ENCODE measurements at regions not wholly inside any gene's neighbourhood (a gene's known extent, or its start where the extent isn't known, plus 50 kb on each side); places are given as distances from the start of the nearest gene placed in this dataset.

DNA sequence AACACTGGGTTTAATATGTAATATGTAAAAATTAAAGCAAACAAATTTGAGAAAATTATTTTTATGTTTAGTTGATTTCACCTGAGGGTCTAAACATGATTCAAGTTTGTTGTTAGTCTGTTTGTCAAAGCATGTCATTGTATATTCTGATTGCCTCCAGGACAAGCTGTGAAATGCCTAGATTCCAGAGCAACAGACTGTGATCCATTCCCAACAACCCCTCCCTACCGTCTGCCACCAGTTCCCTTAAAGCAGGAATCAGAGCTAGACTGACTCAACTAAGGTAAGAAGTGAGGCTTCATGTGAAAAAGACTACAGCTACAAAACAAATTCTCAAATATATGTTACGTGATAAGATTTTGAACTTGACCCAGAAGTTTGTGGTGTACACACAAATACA, 304.2 kb downstream of the RAB38 start:
- H3K27me3 ChIP-seq (replicated peaks), result no peaks in the 10 kb centered on the region
- in situ Hi-C loops (cut with HindIII; ENCODE audit: low pct_ligation_motif_present, low sequenced_read_pairs), result no loop called here
- no peak overlapping the region for H3K27ac ChIP-seq
- H3K36me3 ChIP-seq (replicated peaks), result no peaks in the 10 kb centered on the region
- DNase-seq, result no peak
- TF ChIP-seq, protein P1, sequence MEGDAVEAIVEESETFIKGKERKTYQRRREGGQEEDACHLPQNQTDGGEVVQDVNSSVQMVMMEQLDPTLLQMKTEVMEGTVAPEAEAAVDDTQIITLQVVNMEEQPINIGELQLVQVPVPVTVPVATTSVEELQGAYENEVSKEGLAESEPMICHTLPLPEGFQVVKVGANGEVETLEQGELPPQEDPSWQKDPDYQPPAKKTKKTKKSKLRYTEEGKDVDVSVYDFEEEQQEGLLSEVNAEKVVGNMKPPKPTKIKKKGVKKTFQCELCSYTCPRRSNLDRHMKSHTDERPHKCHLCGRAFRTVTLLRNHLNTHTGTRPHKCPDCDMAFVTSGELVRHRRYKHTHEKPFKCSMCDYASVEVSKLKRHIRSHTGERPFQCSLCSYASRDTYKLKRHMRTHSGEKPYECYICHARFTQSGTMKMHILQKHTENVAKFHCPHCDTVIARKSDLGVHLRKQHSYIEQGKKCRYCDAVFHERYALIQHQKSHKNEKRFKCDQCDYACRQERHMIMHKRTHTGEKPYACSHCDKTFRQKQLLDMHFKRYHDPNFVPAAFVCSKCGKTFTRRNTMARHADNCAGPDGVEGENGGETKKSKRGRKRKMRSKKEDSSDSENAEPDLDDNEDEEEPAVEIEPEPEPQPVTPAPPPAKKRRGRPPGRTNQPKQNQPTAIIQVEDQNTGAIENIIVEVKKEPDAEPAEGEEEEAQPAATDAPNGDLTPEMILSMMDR (IDR thresholded peaks at IDR 0.05; ENCODE audit: low read depth, low read length, missing control alignments), result no peak
- no peak overlapping the region for H3K4me3 ChIP-seq (ENCODE audit: low read depth, low read length)

DNA sequence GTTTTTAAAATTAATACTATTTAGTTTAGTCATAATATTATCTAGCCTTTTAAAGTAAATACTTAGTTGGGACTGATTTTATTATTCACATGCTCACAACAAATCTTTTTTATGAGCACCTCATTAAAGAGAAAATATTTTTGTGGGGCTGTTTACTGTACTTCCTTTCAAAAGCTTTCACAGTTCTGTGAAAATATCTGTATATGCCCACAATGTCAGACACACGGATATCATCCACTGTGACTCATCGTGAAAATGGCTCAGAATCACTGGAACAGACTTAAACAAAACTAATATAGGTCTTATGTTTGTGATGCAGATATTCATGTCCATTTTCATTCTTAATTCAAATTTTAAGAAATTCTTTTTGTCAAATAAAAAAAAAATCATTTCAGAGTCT, 305.2 kb downstream of the RAB38 start:
- TF ChIP-seq, protein P1 (IDR thresholded peaks at IDR 0.05; ENCODE audit: low read depth, low read length, missing control alignments), result no peak
- in situ Hi-C loops (cut with HindIII; ENCODE audit: low pct_ligation_motif_present, low sequenced_read_pairs), result no loop called here
- Histone ChIP-seq H3K36me3 (replicated peaks) (no peaks in the 10 kb centered on the region), H3K27ac (no peak overlapping the region), H3K27me3 (replicated peaks) (no peaks in the 10 kb centered on the region), H3K4me3 (ENCODE audit: low read depth, low read length) (no peak overlapping the region)
- peak; percentile 16 for DNase-seq

DNA sequence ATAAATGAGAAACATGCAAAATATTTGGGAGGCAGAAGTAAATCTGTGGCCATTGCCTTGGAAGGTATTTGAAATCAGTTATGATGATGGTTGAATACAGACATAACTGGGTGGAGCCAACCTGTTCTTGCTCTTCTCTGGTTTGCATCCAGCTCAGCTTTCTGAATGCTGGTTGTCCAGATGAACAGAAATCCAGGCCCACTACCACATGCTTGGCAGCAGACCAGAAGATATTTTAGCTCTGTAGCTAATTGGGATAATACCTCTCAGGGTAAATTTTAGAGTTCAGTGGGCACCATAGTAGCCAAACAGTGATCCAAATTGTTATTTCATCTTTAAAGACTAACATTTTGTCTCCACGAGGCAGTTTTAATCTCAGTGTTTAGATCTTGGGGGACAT, 308.3 kb downstream of the RAB38 start:
- DNase-seq, result no peak
- in situ Hi-C loops (cut with HindIII; ENCODE audit: low pct_ligation_motif_present, low sequenced_read_pairs), result no loop called here
- Histone ChIP-seq H3K27ac (no peak overlapping the region), H3K27me3 (replicated peaks) (no peaks in the 10 kb centered on the region), H3K4me3 (ENCODE audit: low read depth, low read length) (no peak overlapping the region), H3K36me3 (replicated peaks) (no peaks in the 10 kb centered on the region)
- TF ChIP-seq, protein P1 (IDR thresholded peaks at IDR 0.05; ENCODE audit: low read depth, low read length, missing control alignments), result no peak

DNA sequence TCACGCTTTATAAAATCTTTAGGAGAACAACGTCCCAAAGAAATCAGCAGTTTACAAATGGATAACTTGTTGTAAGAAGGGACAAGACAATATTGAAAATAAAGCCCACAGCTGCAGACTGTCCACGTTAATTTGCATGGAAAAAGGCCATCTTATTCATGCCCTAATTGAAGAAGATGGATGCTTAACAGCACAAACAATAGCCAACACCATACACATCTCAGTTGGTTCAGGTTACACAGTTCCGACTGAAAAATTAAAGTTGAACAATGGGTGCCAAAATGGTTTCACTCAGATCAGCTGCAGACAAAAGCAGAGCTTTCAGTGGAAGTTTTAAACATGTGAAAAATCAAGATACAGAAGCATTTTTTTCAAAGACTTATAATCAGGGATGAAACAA, 314.2 kb downstream of the RAB38 start:
- Histone ChIP-seq H3K36me3 (replicated peaks) (no peaks in the 10 kb centered on the region), H3K27me3 (replicated peaks) (no peaks in the 10 kb centered on the region), H3K4me3 (ENCODE audit: low read depth, low read length) (no peak overlapping the region), H3K27ac (no peak overlapping the region)
- in situ Hi-C loops (cut with HindIII; ENCODE audit: low pct_ligation_motif_present, low sequenced_read_pairs), result no loop called here
- DNase-seq, result no peak
- TF ChIP-seq, protein P1 (IDR thresholded peaks at IDR 0.05; ENCODE audit: low read depth, low read length, missing control alignments), result no peak

DNA sequence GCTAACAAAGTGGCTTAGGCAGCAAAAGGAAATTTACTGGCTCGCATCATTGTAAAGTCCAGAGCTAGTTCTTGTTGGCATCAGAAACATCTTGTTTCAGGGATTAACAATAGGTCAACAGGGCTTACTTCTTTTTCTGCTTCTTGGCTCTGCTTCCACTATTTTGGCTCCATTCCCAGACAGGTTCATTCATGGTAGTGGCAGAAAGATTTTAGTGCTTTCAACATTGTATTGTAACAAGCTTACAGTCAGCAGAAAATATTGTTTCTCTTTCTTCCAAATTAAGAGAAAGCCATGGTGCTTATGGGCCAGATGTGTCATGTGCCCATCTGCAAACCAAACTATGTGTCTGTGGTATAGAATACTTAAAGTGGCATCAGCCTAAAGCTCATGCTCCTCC, 315.6 kb downstream of the RAB38 start:
- in situ Hi-C loops (cut with HindIII; ENCODE audit: low pct_ligation_motif_present, low sequenced_read_pairs), result no loop called here
- Histone ChIP-seq H3K27me3 (replicated peaks) (no peaks in the 10 kb centered on the region), H3K36me3 (replicated peaks) (no peaks in the 10 kb centered on the region), H3K27ac (no peak overlapping the region), H3K4me3 (ENCODE audit: low read depth, low read length) (no peak overlapping the region)
- DNase-seq, result no peak
- TF ChIP-seq, protein P1 (IDR thresholded peaks at IDR 0.05; ENCODE audit: low read depth, low read length, missing control alignments), result no peak

DNA sequence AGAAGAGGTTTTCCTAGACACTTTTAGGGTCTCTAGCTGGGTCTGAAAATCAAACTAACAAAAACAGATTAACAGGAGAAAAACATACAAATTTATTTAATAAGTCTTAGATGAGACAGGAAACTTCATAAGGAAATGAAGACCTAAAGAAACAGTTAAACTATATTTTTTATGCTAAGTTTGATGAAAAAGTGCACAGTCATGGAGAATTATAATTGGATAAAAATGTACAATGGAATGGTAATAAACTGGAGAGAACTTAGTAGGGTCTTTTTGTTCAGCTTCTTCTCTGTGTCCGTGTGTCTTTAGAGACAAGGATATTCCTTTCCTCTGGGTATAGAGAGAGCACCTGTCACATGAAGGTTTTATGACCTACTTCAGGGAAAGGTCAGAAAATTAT, 323.4 kb downstream of the RAB38 start:
- TF ChIP-seq, protein P1 (IDR thresholded peaks at IDR 0.05; ENCODE audit: low read depth, low read length, missing control alignments), result no peak
- DNase-seq, result no peak
- Histone ChIP-seq H3K4me3 (ENCODE audit: low read depth, low read length) (no peak overlapping the region), H3K36me3 (replicated peaks) (no peaks in the 10 kb centered on the region), H3K27me3 (replicated peaks) (no peaks in the 10 kb centered on the region), H3K27ac (no peak overlapping the region)
- in situ Hi-C loops (cut with HindIII; ENCODE audit: low pct_ligation_motif_present, low sequenced_read_pairs), result no loop called here
